ENCODE measurements at regions not wholly inside any gene's neighbourhood (a gene's known extent, or its start where the extent isn't known, plus 50 kb on each side); places are given as distances from the start of the nearest gene placed in this dataset.

- TF ChIP-seq EZH2phosphoT487 (IDR thresholded peaks at IDR 0.05; ENCODE audit: borderline replicate concordance) = no peak
- TF ChIP-seq CTCF (IDR thresholded peaks at IDR 0.05 in 2 of 3, conservative IDR thresholded peaks at IDR 0.05 in 1 of 3; ENCODE audit: borderline replicate concordance in 1 of 3, insufficient read depth in 1 of 3, low read depth in 2 of 3, low read length in 2 of 3) = no peak
- TF ChIP-seq JUND (IDR thresholded peaks at IDR 0.05) = no peak
- TF ChIP-seq POLR2A (IDR thresholded peaks at IDR 0.05; ENCODE audit: borderline replicate concordance, extremely low read depth, insufficient read depth, insufficient read length) = no peak
- no peak for TF ChIP-seq FOSL1 (IDR thresholded peaks at IDR 0.05; ENCODE audit: low read depth)
Measured at GRCh38 chr7:116380025-116380424, 119.5 kb upstream of the CAV2 start.

Measured in HCT116 (cell line).